Sciatic nerve (tissue), 2 donors: ENCODE measurements at regions not wholly inside any gene's neighbourhood (a gene's known extent, or its start where the extent isn't known, plus 50 kb on each side); places are given as distances from the start of the nearest gene placed in this dataset.

ENCODE experiments used
- ATAC-seq: fragments of 200-7000 bp; cut with Tn5 transposase; one replicate; pipeline ENCODE4 v1.9.1; 2020; ENCODE audit warnings: mild to moderate bottlenecking, moderate library complexity
- DNase-seq: peaks from one replicate; pipeline ENCODE4 v3.0.0-alpha.2; 2020; ENCODE audit warnings: low spot score
- intact Hi-C: fragments of 100-400 bp; cut with DNase I; formaldehyde crosslinking; loops from one replicate; pipeline ENCODE4 v1.14.2; 2022
- donor health status: DM: no; HTN: no; CAD: no.
- donor health status: DM: no; HTN: no; CAD: no.

- intact Hi-C loops, result no loop called here
- ATAC-seq, result no peak
- DNase-seq, result no peak
Observed at GRCh38 chr2:199707593-199708185, 143.3 kb downstream of the FTCDNL1 start.

GRCh38 chr2:199705538-199705937 is 145.5 kb downstream of the FTCDNL1 start:
- intact Hi-C loops, result no loop called here
- ATAC-seq (no peak), DNase-seq (no peak)

GRCh38 chr2:199704358-199705238 is 146.4 kb downstream of the FTCDNL1 start:
- intact Hi-C loops, result no loop called here
- peak; percentile 55 for ATAC-seq
- no peak for DNase-seq

- DNase-seq (no peak), ATAC-seq (no peak)
- intact Hi-C loops, result no loop called here
Observed at GRCh38 chr2:199703199-199703598, 147.8 kb downstream of the FTCDNL1 start.

- DNase-seq (no peak), ATAC-seq (no peak)
- intact Hi-C loops, result no loop called here
Observed at GRCh38 chr2:199697469-199697868, 153.5 kb downstream of the FTCDNL1 start.

GRCh38 chr2:199696048-199696447 is 154.9 kb downstream of the FTCDNL1 start:
- ATAC-seq (no peak), DNase-seq (no peak)

GRCh38 chr2:199693861-199694260 is 157.1 kb downstream of the FTCDNL1 start:
- intact Hi-C loops, result no loop called here
- ATAC-seq, result no peak
- DNase-seq, result no peak

More at GRCh38 chr2:199696048-199696447, 154.9 kb downstream of the FTCDNL1 start:
- intact Hi-C loops, result no loop called here

- DNase-seq (no peak), ATAC-seq (no peak)
- intact Hi-C loops, result no loop called here
Observed at GRCh38 chr2:199692489-199692888, 158.5 kb downstream of the FTCDNL1 start.

DNA sequence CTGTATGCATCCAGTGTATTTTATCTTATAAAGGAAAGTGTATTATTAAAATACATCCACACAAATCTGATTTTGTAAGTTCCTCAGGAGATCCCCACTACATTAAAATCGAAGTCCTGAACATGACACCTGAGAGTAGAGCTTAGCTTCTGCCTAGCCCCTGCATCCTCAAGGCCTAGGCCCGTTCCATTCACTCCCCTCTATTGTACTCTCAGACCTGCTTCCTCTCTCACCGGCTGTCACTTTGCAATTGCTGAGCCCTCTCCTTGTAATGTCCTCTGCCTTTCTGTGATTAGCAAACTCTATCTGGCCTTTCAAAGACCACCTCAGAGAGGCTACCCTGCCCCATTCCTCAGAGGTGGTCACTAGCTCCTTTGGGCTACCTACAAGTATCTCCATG is 160.8 kb downstream of the FTCDNL1 start:
- intact Hi-C loops, result no loop called here
- no peak for ATAC-seq
- DNase-seq, result no peak

- no peak for ATAC-seq
- intact Hi-C loops, result no loop called here
- DNase-seq, result no peak
Observed at GRCh38 chr2:199685669-199686068, 165.3 kb downstream of the FTCDNL1 start.

- intact Hi-C loops, result no loop called here
- DNase-seq, result no peak
Observed at GRCh38 chr2:199684832-199685231, 166.2 kb downstream of the FTCDNL1 start.

GRCh38 chr2:199684168-199684567 is 166.8 kb downstream of the FTCDNL1 start:
- ATAC-seq, result no peak
- intact Hi-C loops, result no loop called here
- DNase-seq, result no peak

More at GRCh38 chr2:199684832-199685231, 166.2 kb downstream of the FTCDNL1 start:
- no peak for ATAC-seq

DNA sequence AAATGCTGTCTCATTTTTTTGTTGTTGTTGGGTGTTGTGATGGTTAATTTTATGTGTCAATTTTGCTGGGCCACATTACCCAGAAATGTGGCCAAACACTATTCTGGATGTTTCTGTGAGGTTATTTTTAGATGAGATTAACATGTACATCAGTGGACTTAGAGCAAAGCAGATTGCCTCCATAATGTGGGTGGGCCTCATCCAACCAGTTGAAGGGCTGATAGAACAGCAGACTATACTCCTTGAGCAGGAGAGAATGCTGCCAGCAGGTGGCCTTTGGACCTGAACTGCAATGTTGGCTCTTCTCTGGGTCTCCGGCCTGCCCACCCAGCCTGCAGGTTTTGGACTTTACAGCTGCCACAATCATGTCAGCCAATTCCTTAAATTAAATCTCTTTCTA is 169.0 kb downstream of the FTCDNL1 start:
- no peak for DNase-seq
- intact Hi-C loops, result no loop called here
- no peak for ATAC-seq

DNA sequence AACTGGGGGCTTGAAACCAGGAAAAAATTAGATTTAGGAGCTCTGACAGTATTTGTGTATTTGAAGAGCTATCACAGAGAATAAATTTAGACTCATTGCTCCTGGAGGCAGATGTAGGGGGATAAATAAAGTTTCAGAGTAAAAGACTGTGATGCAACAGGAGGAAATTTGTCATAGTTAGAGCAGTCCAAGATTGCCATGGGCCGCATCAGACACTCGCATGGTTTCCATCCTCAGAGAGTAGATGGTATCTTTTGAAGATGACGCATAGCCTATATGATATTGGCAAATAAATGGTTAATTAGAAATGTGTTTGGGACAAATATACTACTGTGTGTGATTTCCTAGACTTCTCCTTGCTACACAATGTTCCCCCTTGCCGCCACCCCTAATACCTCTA is 170.5 kb downstream of the FTCDNL1 start:
- ATAC-seq (no peak), DNase-seq (no peak)
- intact Hi-C loops, result no loop called here

- DNase-seq (no peak), ATAC-seq (no peak)
- intact Hi-C loops, result no loop called here
Observed at GRCh38 chr2:199679883-199680282, 171.1 kb downstream of the FTCDNL1 start.

GRCh38 chr2:199677881-199678280 is 173.1 kb downstream of the FTCDNL1 start:
- ATAC-seq, result no peak
- intact Hi-C loops, result no loop called here

GRCh38 chr2:199668645-199669044 is 182.3 kb downstream of the FTCDNL1 start:
- intact Hi-C loops, result no loop called here
- DNase-seq (no peak), ATAC-seq (peak; percentile 78)

More at GRCh38 chr2:199677881-199678280, 173.1 kb downstream of the FTCDNL1 start:
- DNase-seq, result no peak

DNA sequence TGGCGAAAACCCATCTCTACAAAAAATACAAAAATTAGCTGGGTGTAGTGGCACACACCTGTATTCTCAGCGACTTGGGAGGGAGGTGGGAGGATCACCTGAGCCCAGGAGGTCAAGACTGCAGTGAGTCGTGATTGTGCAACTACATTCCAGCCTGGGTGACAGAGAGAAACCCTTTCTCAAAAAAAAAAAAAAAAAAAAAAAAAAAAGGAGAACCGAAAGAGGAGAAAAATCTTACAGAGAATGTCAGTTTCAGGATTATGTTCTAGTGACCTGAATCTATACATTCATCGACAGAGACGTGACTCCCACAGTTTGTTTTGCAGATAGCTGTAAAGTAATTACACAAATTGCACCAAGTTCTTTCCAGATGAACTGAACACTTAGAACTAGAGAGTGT is 187.8 kb downstream of the FTCDNL1 start:
- intact Hi-C loops, result no loop called here
- ATAC-seq (no peak), DNase-seq (no peak)

DNA sequence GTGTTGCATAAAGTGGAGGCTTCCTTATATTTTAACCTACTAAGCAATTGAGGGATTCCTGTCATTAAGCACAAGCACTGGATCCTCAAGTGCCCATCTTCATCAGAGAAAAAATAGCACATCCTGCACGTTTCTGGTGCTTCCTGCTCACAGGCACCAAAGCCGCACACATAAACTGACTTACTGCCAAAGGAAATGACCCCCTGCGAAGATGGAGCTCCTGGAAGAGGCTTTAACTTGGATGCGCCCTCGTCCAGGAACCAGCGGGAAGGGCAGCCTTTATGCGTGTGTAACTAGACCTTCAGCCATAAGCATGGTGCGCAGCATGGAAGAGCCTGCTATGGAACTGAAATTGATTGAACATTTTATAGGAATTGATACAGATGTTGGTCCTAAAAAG is 188.7 kb downstream of the FTCDNL1 start:
- intact Hi-C loops, result no loop called here
- ATAC-seq, result no peak

DNA sequence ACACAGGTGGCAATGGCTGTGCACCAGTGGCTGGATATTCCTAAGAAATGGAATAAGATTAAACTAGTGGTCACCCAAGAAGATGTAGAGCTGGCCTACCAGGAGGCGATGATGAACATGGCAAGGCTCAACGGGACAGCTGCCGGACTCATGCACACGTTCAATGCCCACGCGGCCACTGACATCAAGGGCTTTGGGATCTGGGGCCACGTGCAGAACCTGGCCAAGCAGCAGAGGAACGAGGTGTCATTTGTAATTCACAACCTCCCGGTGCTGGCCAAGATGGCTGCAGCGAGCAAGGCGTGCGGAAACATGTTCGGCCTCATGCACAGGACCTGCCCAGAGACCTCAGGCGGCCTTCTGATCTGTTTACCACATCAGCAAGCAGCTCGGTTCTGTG is 190.8 kb downstream of the FTCDNL1 start:
- intact Hi-C loops, result no loop called here
- no peak for ATAC-seq
- DNase-seq, result no peak

More for the DNA sequence above, 188.7 kb downstream of the FTCDNL1 start:
- DNase-seq, result no peak
